Suprapubic skin (tissue), 4 donors: ENCODE measurements at regions not wholly inside any gene's neighbourhood (a gene's known extent, or its start where the extent isn't known, plus 50 kb on each side); places are given as distances from the start of the nearest gene placed in this dataset.
"Not testable (repeated sequence)": the region's sequence is repeated elsewhere in the genome, so short reads cannot be mapped to it uniquely, and the experiment has no call there.

Experiments used
- DNase-seq, 2 donors: peaks; one replicate each; pipeline ENCODE4 v3.0.0-alpha.2; 2019; ENCODE audit warnings: low spot score in 2 of 2
- H3K27ac ChIP-seq: fragments of 200-600 bp; sonication (generic); one replicate; pipeline ENCODE4 v1.5.1; 2019
- H3K27me3 ChIP-seq: fragments of 200-600 bp; sonication (generic); one replicate; pipeline ENCODE4 v1.5.1; 2019
- H3K36me3 ChIP-seq: fragments of 200-600 bp; sonication (generic); one replicate; pipeline ENCODE4 v1.5.1; 2019
- H3K4me1 ChIP-seq: fragments of 200-600 bp; sonication (generic); one replicate; pipeline ENCODE4 v1.5.1; 2019
- H3K4me3 ChIP-seq: fragments of 200-600 bp; sonication (generic); one replicate; pipeline ENCODE4 v1.5.1; 2019; ENCODE audit warnings: mild to moderate bottlenecking
- H3K9me3 ChIP-seq: fragments of 200-600 bp; sonication (generic); one replicate; pipeline ENCODE4 v1.5.1; 2019
- EP300 ChIP-seq: sonication (generic); formaldehyde crosslinking; IDR thresholded peaks from one replicate; pipeline ENCODE4 v1.6.1; 2017; ENCODE audit warnings: antibody characterized with exemption
- POLR2A ChIP-seq, 2 donors: fragments of 450-650 bp; IDR thresholded peaks; one replicate each; pipeline ENCODE4 v1.6.1; 2017; ENCODE audit warnings: antibody characterized with exemption in 2 of 2, mild to moderate bottlenecking in 2 of 2, moderate library complexity in 2 of 2
- POLR2AphosphoS5 ChIP-seq, 3 donors: sonication (generic); formaldehyde crosslinking; IDR thresholded peaks; one replicate each; pipeline ENCODE4 v1.6.1; 2017; ENCODE audit warnings: antibody characterized with exemption in 3 of 3
- WGBS: methylation state at CpG from one replicate; pipeline ENCODE4 v1.1.5; 2018; 5-methylcytosine and 5-hydroxymethylcytosine counted together
- TF ChIP-seq, protein P1 (sequence below), 2 donors: fragments of 200-600 bp in 1 of 2; fragments of 450-650 bp in 1 of 2; sonication (generic) in 1 of 2; IDR thresholded peaks; one replicate each; pipeline ENCODE4 v1.5.1; 2016 to 2019; ENCODE audit warnings: antibody characterized with exemption in 2 of 2, mild to moderate bottlenecking in 1 of 2, moderate library complexity in 1 of 2

DNA sequence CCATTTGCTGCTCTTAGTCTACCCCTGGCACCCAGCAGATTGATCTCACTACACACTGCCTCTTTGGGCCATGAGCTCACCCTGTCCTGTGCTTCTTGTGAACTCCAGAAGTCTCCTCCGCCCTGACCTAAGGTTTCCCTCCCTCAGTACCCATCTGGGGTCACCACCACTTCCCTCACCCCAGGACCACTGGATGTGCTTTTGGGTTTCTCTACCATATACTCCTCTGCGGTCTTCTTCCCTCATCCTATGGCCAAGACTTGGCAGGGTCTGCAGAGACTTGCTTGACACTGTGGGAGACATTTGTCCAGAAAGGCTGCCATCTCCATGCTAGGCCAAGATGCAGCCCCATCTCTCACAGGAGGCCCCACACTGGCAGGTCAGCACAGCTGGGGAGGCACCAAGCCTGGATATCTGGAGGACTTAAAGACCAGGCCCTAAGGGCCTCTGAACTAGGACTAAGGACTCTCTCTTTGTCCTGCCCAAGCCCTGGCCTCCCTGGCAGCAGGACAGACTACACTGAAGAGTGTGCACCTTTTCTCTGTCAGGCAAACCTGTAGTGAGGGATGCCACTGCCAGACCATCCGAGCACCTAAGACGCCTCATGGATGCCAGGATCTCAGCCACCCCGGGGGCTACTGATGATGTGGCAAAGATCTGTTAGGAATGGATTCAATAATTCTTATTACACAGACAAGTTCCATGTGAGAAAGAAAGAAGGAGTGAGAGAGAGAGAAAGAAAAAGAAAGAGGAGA, 134.6 kb downstream of the ZNF467 start:
- no peaks in the 10 kb centered on the region for H3K36me3 ChIP-seq
- no peak overlapping the region for H3K27ac ChIP-seq
- H3K4me1 ChIP-seq: no peaks in the 10 kb centered on the region
- H3K9me3 ChIP-seq: no peaks in the 10 kb centered on the region
- 94% methylated on average over 5 of the region's 5 CpGs for WGBS
- TF ChIP-seq POLR2AphosphoS5 (IDR thresholded peaks at IDR 0.05): no peak
- TF ChIP-seq, protein P1, sequence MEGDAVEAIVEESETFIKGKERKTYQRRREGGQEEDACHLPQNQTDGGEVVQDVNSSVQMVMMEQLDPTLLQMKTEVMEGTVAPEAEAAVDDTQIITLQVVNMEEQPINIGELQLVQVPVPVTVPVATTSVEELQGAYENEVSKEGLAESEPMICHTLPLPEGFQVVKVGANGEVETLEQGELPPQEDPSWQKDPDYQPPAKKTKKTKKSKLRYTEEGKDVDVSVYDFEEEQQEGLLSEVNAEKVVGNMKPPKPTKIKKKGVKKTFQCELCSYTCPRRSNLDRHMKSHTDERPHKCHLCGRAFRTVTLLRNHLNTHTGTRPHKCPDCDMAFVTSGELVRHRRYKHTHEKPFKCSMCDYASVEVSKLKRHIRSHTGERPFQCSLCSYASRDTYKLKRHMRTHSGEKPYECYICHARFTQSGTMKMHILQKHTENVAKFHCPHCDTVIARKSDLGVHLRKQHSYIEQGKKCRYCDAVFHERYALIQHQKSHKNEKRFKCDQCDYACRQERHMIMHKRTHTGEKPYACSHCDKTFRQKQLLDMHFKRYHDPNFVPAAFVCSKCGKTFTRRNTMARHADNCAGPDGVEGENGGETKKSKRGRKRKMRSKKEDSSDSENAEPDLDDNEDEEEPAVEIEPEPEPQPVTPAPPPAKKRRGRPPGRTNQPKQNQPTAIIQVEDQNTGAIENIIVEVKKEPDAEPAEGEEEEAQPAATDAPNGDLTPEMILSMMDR (IDR thresholded peaks at IDR 0.05): no peak
- TF ChIP-seq POLR2A (IDR thresholded peaks at IDR 0.05): no peak
- H3K27me3 ChIP-seq: no peaks in the 10 kb centered on the region
- DNase-seq: no peak
- no peak overlapping the region for H3K4me3 ChIP-seq

DNA sequence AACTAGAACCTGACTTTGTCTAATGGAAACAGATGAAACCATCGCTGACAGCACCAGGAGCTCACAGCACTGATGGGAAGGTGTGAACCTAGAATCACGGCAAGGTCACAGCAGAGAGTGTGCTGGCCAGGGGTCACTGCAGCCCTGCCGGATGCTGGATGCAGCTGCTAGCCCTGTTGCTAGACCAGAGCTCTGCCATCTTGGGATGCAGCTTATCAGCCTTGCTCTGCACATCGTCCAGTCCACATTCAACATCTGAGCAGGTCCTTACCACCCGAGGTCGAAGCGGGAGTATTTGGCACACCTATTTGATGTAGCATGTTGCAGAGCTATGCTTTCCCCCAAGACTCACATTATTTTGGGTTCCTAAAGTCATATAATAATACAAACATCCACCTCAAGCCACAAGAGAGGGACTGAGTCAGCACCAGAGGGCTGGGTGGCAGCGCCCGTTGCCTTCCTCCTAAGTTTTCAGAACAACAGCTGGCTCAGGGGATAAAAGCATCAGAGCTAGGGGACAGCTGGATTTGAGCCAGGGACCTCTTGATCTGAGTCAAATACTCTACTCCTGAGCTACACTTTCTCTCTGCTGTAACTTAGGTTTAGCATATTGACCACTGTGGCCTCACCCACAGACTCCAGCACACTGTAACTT, 135.3 kb downstream of the ZNF467 start:
- Histone ChIP-seq H3K4me1 (no peaks in the 10 kb centered on the region), H3K4me3 (no peak overlapping the region), H3K27me3 (peaks cover 3% of the 10 kb centered on the region), H3K27ac (no peak overlapping the region), H3K9me3 (no peaks in the 10 kb centered on the region), H3K36me3 (no peaks in the 10 kb centered on the region)
- DNase-seq: no peak
- 94% methylated on average over 9 of the region's 9 CpGs for WGBS
- TF ChIP-seq POLR2A (IDR thresholded peaks at IDR 0.05) (no peak), POLR2AphosphoS5 (IDR thresholded peaks at IDR 0.05) (no peak), EP300 (no peak)
- TF ChIP-seq, protein P1 (IDR thresholded peaks at IDR 0.05): no peak

DNA sequence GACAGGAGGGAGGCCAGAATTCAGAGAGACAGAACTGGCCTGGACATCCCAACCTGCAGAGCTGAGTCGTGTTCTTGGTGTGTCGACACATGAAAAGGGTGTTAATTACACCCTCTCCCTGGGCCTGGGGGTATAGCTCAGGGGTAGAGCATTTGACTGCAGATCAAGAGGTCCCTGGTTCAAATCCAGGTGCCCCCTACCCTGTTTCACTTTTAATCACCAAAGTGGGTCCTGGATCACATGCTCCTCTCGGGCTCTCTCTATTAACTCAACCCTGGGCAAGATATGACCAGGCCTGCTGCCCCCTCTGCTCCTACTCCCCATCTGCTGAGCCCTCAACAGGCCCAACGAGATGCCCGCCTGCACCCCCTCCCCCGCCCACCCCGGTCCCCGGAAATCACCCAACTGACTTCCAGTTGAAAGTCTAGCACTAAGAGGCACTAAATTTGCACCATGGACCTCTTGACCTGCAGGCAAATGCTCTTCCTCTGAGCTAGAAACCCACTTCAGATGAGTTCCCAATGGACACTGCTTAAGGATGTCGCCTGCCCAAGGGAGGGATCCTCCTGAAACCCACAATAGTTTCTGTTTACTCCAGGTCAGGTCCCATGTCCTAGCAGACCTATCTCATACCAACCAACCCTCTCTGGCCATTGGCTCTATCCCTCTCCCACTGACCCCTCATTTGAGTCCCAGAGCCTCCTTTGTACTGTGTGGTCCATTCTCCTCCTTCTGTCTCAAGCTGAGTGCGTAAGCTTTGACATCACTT, 137.6 kb downstream of the ZNF467 start:
- no peak for DNase-seq
- TF ChIP-seq, protein P1 (IDR thresholded peaks at IDR 0.05): no peak
- TF ChIP-seq POLR2A (IDR thresholded peaks at IDR 0.05) (no peak), EP300 (no peak), POLR2AphosphoS5 (IDR thresholded peaks at IDR 0.05) (no peak)
- H3K27me3 ChIP-seq: peaks cover 7% of the 10 kb centered on the region
- 77% methylated on average over 10 of the region's 10 CpGs for WGBS
- H3K27ac ChIP-seq: no peak overlapping the region
- H3K36me3 ChIP-seq: no peaks in the 10 kb centered on the region
- H3K4me3 ChIP-seq: no peak overlapping the region
- no peaks in the 10 kb centered on the region for H3K4me1 ChIP-seq
- H3K9me3 ChIP-seq: no peaks in the 10 kb centered on the region

DNA sequence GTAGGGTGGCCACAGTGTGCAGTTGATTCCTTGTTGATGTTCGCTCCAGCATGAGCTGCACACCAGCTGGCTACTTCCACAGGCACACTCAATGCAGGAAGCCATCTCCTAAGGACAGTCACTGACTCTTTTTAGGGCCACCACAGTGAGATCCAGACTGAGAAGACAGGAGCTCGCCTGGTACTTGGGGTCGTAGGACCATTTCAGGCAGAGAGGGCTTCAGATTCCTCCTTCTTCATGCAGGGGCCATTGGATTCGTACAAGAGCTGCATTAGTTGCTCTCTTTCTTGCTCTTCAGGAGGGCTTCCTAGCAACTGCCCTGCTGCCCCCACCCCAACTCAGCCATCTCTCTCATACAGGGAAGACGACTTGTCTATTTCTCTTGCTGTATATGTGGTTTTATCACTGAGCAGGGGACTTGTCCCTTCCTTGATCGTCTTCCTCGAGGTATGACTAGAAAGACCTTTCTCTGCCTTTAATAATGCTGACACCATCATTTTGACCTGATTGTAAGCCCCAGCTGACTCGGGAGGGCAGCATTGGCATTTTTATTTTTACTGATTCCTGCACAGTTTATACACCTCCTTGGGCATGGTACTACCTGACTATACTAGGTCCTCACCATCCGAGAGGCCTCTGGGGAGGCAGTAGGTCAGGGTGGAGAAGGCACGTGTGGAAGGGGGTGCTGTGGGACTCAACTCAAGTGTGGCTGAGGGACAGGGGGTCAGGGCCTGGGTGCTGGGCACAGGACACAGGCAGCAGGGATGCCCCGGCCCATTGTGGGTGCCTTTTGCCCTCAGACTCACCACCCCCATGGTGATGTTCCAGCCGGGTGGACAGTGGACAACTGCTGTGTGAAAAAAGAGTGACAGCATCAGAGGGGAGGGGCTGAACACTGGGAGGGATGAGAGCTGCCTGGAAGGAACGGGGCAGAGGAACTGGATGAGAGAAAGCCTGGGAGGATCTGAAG, 136.7 kb upstream of the ZNF746 start:
- TF ChIP-seq EP300: no peak
- no peak for TF ChIP-seq POLR2A (IDR thresholded peaks at IDR 0.05)
- no peak for TF ChIP-seq POLR2AphosphoS5 (IDR thresholded peaks at IDR 0.05)
- TF ChIP-seq, protein P1 (IDR thresholded peaks at IDR 0.05): no peak
- H3K27ac ChIP-seq: no peak overlapping the region
- no peak for DNase-seq
- H3K36me3 ChIP-seq: no peaks in the 10 kb centered on the region
- peaks cover 7% of the 10 kb centered on the region for H3K27me3 ChIP-seq
- H3K4me3 ChIP-seq: no peak overlapping the region
- WGBS: 77% methylated on average over 13 of the region's 13 CpGs
- no peaks in the 10 kb centered on the region for H3K4me1 ChIP-seq
- no peaks in the 10 kb centered on the region for H3K9me3 ChIP-seq

DNA sequence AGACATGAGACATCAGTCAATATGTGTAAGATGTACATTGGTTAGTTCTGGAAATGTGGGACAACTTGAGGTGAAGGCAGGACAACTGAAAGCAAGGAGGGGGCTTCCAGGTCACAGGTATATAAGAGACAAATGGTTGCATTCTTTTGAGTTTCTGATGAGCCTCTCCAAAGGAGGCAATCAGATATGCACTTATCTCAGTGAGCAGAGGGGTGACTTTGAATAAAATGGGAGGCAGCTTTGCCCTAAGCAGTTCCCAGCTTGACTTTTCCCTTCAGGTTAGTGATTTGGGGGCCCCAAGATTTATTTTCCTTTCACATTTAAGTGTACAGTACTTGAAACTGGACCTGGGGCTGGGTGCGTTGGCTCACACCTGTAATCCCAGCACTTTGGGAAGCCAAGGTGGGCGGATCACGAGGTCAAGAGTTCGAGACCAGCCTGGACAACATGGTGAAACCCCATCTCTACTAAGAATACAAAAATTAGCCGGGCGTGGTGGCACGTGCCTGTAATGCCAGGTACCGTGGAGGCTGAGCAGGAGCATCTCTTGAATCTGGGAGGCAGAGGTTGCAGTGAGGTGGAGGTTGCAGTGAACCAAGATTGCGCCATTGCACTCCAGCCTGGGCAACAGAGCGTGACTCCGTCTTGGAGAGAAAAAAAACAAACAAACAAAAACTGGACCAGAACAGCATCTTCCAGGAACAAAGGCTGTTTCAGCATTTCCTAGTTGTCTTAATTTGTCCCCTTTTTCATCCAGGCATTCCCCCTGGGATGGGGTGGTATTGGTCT, 130.9 kb upstream of the ZNF746 start:
- not testable (repeated sequence) for H3K27ac ChIP-seq, H3K9me3 ChIP-seq
- 77% methylated on average over 11 of the region's 11 CpGs for WGBS

More for the DNA sequence above, 130.9 kb upstream of the ZNF746 start:
- not testable (repeated sequence) for H3K36me3 ChIP-seq, DNase-seq, H3K27me3 ChIP-seq, H3K4me3 ChIP-seq
- H3K4me1 ChIP-seq: peaks cover 16% of the 10 kb centered on the region
